GM21529 (cell line): ENCODE measurements at regions not wholly inside any gene's neighbourhood (a gene's known extent, or its start where the extent isn't known, plus 50 kb on each side); places are given as distances from the start of the nearest gene placed in this dataset.

Source experiments
- ATAC-seq: cut with Tn5 transposase; IDR thresholded peaks from one replicate; pipeline ENCODE4 v1.9.1; 2021; ENCODE audit not compliant: unreplicated experiment

DNA sequence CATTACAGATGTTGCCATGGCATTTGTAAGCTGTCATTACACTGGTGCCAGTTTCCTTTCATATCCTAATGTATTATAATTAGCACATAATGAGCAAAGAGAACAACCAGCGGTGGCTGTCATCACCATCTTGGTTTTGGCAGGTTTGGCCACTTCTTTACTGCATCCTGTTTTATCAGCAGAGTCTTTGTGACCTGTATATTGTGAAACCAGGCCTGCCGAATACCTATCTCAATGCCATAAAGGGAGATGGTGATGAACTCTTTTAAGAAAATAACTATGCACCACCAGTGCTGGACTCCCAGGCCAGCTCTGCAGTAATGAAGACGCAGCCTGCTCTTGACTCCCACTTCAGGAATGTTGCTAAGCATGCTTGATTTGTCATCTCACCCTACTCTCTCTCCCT is 458.1 kb upstream of the NR2F2 start:
- no peak for ATAC-seq

DNA sequence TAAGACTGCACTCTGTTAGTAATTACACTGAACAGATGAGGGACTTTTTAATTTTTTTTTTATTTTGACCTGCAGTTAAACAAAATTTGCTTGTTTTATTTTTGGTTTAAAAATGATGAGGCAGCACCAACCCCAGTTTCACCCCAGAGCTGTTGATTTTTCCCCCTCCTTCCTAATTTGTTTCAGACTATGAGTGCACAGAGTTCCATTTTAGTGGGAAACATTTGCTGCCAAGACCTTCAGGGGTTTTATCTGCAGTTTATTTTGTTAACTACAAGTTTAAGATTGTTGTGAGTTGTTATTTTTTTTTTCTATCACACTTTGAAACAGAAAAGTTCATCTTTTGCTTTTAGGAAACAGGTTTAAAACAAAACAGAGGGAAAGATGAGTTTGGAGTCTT is 455.9 kb upstream of the NR2F2 start:
- no peak for ATAC-seq

DNA sequence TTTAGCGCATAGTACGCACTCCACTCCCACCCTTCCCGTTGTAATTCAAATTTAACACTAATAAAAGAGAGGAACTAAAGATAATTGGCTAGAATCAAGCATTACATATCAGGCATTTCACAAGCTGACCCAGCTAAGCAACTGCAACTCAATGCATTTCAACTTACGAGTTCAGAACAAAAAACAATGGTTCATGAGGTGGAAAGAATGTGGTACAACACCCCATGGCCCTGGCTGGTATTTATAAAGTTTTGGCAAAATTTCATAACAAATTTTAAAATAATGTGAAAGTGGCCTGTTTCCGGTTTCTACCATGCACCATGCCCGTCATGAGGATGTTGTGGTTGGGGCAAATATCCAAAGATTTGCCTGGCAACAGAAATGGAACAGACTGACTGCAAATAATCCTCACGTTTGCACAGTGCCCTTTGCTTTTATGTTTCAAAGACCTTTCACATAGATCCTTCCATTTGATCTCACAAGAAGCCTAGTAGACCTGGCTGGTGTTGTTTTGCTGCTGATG is 455.3 kb upstream of the NR2F2 start:
- ATAC-seq = no peak

DNA sequence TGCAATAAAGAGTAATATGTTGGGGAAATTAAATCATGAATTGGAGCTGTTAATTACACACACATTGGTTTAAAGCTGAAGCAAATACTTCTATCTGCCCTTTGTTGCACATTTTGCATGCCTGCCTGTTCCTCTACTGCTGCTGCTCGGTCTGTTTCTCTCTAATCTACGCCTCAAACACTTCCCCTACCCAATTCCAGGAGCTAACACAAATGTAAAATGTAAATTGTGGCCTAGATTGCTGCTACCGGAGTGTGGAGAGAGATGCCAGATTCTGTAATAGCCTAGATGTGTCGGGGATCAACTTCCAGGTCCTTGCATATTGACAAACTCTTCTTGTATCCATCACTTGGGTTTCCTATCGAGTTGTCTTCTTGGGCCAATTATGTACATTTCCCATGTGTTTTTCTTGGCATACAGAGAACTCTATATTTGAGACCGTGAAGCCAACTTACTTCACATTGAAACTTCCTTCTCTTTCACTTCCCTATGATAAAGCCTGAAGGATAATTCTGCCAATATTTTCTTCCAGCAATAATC is 450.4 kb upstream of the NR2F2 start:
- ATAC-seq = no peak

DNA sequence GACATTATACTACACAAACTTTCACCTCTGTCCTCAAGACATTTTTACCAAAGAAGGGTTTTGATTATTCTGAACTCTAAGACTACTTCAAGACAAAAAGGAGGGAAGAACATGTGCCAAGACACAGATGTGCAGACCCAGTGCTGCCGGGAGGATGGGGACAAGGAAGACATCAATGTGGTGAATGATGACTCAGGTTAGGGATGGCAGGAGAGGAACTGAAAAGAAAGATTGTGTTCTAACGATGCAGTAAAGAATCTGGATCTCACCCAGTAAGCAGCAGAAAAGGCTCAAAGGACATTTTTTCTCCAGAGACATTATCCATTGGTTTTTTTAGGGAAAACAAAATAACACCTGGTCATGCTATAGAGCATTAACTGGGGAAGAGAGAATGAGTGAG is 449.9 kb upstream of the NR2F2 start:
- no peak for ATAC-seq

DNA sequence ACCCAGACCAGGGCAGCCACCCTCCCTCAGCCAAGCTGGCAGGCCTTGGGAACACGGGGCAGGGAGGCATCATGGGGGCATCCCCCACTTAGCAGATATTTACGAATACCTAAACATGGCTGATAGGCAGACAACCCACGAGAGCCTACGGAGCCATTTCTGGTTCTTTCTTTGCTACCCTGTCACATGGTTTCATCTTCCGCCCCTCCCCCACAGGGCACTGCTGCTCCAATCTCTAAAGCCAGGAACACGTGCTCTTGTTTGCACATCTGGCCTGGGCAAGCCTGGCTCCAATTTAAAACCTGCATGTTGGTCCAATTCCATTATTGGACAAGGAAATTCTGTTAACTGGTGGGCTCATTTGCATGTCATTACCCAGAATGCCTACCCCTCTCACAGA is 447.4 kb upstream of the NR2F2 start:
- no peak for ATAC-seq

DNA sequence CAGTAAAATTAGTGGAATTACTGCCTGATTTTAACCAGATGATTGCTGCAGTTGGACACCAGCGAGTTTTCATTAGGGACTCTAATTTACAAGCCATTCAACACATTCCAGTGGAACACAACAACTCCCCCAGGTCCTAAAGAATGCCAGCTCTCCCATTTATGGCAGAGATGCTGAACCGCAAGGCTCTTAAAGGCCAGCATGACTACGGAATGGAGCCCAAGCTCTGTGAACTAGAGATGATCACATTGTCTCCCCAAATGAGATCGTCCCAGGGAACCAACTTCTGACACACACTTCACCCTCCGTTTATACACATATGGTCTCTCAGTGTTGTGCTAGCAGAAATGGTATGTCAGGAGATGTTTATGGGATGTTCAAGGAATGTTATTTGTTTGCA is 446.2 kb upstream of the NR2F2 start:
- no peak for ATAC-seq

DNA sequence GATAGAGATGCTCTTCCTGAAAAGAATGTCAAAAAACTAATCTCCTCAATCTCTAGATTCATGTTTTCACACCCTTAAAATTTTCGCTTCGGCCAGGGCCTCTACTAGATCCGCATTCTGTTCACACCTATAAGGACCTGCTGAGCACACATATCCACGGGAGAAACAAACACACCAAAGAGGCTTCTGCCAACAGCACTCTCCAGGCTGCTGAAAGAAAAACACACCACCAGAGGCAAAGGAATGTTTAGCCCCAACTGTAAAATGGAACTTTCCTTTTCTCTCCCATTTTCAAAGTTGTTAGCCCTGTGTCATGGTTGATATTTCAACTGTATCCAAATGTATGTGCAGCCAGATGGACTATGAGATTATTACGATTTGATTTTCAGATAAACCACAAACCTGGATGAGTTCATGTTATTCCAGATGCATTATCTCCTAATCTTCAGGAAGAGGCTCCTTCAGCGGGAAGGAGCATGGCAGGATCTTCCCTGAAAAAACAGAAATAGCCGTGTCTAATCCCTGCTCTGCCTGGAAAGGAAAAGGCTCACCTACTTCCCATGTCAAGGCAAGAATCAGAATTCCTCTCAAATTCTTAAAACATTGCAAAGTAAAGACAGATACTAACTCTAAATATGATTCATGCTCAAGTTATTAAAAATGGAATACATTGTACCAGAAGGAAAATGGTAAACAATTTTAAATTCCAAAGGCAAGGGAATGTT is 442.7 kb upstream of the NR2F2 start:
- no peak for ATAC-seq

DNA sequence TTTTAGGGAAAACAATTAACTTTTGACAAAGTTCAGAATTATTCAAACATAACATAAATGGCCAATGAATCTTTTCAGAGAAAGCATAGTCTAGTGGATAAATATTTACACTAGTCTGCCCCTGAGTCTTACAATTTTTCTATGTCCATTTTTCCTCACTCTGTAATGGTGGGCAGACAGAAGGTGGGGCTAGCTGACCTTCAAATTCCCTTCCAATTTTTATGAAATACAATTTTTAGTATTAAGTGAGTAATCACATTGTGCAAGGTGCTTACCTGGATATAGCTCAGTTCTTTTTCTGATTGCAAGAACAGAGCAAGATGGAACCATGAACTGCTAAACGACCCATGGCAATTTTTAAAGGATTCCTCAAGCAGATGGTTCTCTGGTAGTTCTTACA is 441.7 kb upstream of the NR2F2 start:
- ATAC-seq = no peak

DNA sequence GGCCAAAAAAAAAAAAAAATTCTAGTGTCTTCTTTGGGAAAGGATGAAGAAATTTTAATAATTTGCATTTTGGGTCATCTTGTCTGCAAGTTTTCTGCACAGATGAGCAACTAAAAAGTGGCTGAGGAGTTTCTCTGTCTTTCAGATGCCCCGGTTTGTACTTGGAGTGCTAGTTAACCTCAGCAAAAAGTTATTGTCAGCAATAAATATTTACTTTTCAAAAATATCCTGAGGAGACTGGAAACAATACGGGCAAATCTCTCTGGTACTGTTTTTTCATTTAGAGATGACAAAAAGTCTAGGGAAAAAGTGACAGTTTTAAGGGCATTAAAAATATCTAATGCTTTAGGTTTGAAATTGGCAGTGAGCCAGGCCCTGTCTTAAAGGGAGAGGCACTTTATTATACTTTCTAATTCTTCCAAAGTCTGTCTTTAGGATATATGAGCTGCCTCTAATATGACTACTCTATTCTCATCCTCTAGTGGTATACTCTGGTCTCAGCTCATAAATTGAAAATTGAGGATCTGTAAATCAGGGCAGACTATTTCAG is 436.0 kb upstream of the NR2F2 start:
- ATAC-seq = no peak

DNA sequence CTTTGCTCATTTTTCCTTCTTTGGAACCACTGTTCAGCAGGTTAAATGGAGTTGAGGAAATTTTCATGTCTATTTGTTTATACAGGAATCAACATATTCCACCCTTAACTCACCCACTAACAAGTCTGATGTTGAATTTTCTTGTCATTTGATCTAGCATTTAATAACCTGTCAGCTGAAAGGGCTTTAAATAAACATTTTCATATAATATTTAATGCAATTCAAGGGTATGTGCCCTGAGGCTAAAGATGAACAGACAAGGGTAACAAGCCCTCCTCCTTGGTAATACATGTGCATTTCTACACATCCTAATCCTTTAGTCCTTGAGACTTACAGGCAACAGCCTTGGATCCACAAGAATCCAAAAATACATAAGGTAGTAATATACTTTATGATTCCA is 435.0 kb upstream of the NR2F2 start:
- no peak for ATAC-seq

DNA sequence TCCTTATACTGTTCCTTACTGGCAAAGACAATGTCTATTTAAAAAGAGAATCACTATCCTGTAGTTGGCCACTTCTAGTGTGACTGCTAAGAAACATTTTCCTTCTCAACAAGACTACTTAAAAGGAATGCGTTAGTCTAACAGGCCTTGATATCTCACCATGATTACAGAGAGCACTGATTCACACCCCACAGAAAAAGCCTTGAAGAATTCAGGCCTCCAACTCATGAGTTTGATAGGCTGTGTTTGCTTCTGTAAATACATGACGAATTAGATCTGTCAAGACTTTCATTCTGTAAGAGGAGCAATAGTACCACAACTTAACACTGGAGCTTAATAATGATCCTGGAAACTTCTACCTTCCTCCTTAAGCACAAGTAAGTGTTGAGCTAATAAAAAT is 432.8 kb upstream of the NR2F2 start:
- no peak for ATAC-seq

DNA sequence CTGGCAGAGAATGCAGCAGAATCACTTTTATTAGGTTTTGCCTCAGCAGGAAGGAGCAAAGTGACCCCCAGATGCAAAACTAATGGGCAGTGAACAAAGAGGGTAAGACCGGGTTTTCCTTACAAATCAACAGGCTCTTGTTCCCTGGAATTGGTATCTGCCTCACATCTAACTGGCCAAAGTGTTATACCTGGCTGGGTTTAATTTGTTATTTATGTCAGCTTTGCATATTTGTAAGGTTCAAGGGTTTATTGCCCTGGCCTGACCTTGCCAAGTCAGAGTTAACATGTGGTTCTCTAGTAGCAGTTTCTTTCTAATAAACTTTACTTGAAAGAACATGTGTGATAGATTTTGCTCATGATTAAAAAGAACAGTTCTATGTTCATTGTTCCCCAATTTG is 431.7 kb upstream of the NR2F2 start:
- ATAC-seq = no peak

DNA sequence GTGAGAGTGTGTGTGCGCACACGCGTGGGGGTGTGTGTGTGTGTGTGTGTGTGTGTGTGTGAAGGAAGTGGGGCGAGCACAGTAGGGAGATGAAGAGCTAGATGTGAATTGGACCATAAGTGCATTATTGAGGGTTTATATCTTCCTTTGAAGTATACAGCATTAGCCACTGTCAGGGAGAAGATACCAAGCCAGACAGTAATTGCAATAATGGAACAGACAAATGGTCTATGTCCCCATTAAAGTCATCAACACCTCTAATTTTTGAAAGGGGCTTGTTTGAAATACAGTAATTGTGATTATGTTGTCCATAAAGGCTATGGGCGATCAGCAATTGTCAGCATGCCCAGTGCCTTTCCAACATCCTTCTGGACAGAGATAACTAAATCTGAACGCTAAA is 429.2 kb upstream of the NR2F2 start:
- ATAC-seq = no peak

DNA sequence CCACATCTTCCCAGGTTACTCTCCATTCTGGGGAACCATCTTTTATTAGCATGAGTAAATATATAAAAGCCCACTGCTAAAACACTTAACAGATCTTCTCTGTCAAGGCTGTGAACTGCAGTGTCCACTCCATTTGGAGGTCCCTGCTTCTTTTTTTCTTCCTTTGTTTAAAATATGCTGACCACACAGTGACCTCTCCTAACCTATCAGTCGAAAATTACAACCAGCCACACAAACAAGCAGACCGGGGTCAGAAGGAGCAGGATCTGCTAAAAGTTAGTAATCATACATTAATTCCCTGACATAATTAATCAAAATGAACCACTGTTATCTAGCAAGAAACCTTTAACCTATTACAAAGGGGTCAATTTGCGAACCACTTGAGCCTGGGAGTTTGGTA is 427.9 kb upstream of the NR2F2 start:
- ATAC-seq = no peak

DNA sequence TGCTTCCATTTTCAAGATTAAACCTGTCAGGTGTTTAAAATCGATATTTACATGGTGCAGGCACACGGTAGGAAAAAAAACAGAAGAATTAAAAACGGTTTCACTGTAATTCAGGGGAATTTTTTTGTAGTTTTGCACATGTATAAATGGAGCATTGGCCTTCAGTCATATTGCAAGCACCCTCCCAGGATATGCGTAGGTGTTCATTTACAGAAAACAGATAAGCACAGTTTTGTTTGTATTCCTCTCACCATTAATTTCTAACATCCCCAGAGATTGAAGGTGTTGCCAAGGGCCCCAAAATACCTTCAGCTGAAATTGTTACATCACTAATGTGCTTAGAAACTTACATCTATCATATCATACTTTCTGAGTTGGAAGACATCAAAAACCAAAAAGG is 427.1 kb upstream of the NR2F2 start:
- no peak for ATAC-seq

DNA sequence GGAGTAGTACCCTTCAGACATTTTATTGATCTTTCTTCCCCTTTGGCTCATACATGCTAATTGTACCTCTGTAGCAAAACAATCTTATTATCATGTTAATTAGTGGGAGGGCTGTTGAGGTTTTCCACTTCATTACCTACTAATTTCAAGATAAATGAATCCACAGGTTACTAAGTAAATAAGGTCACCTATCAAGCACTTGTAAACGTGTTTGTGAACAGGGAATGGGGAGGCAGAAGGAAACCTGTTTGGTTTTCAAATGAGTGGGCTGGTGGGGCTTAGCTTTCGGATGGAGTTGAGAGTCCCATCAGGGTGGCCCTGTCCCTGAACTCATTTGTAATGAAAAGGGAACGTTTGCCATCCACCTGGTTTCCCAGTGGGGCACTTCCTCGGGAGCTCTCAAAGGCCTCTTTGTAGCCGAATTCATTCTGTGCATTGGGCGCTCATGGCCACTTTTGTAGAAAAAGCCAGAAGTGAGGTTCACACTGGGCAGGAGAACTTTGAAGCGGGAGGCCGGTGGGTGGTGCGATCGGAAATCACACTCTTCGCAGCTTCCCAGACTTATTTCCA is 419.8 kb upstream of the NR2F2 start:
- ATAC-seq = no peak

DNA sequence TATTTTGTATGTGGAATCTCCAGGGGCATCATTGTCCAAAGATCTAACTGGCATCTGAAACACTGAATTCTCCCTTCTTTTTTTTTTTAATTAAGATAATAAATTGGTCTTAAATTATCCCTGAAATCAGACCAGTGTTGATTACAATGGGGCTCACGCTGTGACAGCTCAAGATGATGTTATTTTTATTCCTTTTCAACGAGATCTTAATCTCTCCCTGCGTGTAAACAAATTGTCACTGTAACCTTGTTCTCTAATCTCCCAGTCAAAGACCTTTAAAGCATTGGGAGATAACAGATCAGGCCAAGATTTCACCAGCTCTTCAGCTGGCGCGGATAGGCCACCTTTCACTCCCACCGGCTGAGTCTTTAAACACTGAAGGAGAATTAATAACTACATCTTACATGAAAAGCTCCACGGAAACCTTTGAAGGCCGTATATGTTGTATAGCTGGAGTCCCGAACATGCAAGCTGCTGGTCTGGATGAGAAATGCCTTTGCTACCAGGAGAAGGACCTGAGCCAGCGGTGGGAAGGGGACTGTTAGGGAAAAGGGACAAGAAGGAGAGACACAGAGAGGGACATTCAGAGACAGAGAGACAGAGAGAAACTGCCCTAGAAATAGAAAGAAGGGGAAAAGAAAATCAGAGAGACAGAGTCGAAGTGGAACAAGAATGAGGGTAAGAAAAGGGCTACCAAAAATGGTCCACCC is 418.8 kb upstream of the NR2F2 start:
- no peak for ATAC-seq

DNA sequence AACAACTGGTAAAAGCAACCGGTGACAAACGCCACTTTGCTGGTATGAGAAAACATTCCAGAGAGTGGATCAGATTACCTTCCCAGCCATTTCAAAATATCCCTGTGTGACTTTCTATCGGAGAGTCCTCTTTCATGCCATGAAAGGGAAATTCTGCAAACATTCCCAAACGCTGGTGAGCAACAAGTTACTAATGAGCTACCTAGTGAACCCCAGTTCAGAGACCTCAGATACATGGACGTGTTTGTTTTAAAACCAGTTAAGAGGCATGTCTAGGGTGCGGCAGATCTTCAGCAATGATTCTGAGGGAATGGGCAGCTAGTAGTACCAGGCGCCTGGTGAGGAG is 418.2 kb upstream of the NR2F2 start:
- ATAC-seq = no peak

DNA sequence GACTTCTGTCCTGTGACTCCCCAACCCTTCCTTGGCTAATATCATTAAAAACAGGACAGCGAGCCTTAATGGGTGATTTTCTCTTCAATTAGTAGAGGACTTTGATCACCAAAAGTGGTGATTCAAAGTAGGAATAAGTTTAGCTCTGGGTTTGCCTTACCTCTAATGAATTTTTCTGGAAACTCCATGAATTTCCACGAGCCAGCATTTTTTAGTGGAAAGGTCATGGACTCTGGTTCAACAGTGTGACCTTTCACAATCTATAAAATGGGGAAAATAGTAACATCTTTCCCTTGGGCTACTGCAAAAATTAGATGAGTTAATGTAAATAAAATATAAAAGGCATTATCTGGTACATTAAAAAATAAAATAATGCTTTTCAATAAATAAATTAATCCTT is 417.8 kb upstream of the NR2F2 start:
- no peak for ATAC-seq

DNA sequence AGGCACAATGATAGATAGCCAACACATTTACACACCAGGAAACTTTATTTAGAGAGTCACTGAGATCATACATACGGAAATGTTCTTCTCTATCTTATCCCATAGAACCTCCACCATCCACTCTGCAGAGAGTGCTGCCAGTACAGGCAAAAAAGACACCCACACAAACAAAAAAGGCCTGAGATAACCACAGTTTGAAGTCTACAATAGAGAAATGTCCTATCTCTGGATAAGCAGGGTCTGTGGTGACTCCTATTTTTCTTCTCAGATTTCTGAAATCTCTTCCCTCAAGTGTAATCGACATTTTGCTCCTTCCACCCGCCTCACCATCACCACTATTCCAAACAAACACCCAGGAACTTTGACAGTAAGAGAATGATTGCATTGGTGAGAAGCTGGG is 413.9 kb upstream of the NR2F2 start:
- no peak for ATAC-seq

DNA sequence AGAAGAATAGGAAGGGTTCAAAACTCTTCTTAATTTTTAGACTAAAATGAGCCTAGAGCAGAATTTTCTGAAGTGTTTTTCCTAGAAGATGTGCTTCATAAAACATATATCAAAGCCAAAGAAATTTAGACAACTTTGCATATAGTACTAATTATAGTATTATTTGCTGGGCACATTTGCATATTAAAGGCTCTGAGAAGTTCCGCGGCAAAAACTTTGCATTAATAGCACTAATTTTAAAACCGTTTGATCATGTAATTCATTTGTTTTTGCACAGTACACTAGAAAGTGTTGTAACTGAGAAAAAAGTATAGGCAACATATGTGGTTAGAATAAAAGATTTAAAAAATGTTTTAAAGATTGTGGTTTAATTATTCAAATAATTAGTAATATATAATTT is 412.0 kb upstream of the NR2F2 start:
- ATAC-seq = no peak
